OCI-LY3 (cell line): ENCODE measurements at regions not wholly inside any gene's neighbourhood (a gene's known extent, or its start where the extent isn't known, plus 50 kb on each side); places are given as distances from the start of the nearest gene placed in this dataset.

Experiments
- EZH2phosphoT487 ChIP-seq: fragments of 200-600 bp; shearing (Covaris generic); IDR thresholded peaks from 2 replicates; pipeline ENCODE4 v1.6.1; 2018; ENCODE audit warnings: antibody characterized with exemption, mixed run types, low read depth
- TF ChIP-seq, protein P1 (sequence below): fragments of 200-600, 300-600 bp; sonication (generic); IDR thresholded peaks from 2 replicates; pipeline ENCODE4 v1.5.1; 2014; ENCODE audit warnings: antibody characterized with exemption, low read length, low read depth

DNA sequence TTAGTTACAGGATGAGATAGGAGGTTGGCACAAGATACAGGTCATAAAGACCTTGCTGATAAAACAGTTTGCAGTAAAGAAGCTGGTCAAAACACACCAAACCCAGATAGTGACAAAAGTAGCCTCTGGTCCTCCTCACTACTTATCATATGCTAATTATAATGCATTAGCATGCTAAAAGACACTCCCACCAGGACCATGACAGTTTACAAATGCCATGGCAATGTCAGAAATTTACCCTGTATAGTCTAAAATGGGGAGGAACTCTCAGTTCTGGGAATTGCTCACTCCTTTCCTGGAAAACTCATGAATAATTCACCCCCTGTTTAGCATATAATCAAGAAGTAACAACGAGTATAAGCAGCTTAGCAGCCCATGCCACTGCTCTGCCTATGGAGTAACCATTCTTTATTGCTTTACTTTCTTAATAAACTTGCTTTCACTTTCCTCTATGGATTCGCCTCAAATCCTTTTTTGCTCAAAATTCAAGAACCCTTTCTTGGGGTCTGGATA lies 1254.4 kb downstream of the PCDH7 start:
- TF ChIP-seq, protein P1, sequence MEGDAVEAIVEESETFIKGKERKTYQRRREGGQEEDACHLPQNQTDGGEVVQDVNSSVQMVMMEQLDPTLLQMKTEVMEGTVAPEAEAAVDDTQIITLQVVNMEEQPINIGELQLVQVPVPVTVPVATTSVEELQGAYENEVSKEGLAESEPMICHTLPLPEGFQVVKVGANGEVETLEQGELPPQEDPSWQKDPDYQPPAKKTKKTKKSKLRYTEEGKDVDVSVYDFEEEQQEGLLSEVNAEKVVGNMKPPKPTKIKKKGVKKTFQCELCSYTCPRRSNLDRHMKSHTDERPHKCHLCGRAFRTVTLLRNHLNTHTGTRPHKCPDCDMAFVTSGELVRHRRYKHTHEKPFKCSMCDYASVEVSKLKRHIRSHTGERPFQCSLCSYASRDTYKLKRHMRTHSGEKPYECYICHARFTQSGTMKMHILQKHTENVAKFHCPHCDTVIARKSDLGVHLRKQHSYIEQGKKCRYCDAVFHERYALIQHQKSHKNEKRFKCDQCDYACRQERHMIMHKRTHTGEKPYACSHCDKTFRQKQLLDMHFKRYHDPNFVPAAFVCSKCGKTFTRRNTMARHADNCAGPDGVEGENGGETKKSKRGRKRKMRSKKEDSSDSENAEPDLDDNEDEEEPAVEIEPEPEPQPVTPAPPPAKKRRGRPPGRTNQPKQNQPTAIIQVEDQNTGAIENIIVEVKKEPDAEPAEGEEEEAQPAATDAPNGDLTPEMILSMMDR = no peak
- TF ChIP-seq EZH2phosphoT487 = no peak
